HG02759 (cell line): ENCODE measurements at regions not wholly inside any gene's neighbourhood (a gene's known extent, or its start where the extent isn't known, plus 50 kb on each side); places are given as distances from the start of the nearest gene placed in this dataset.
"Not testable (repeated sequence)": the region's sequence is repeated elsewhere in the genome, so short reads cannot be mapped to it uniquely, and the experiment has no call there.

ENCODE experiments used
- ATAC-seq: cut with Tn5 transposase; IDR thresholded peaks from one replicate; pipeline ENCODE4 v1.9.1; 2021; ENCODE audit warnings: mild to moderate bottlenecking, moderate library complexity; ENCODE audit not compliant: unreplicated experiment

GRCh38 chr18:67455890-67456501 lies 60.5 kb downstream of the DSEL start:
- no peak for ATAC-seq

GRCh38 chr18:67453901-67454300 lies 62.6 kb downstream of the DSEL start:
- no peak for ATAC-seq

- no peak for ATAC-seq
Measured at GRCh38 chr18:67451960-67452359, 64.6 kb downstream of the DSEL start.

- ATAC-seq, result not testable (repeated sequence)
Measured at GRCh38 chr18:67451101-67451500, 65.4 kb downstream of the DSEL start.

GRCh38 chr18:67433971-67434370 lies 82.5 kb downstream of the DSEL start:
- no peak for ATAC-seq

- ATAC-seq, result no peak
Measured at GRCh38 chr18:67432806-67433205, 83.7 kb downstream of the DSEL start.

GRCh38 chr18:67428805-67429204 lies 87.7 kb downstream of the DSEL start:
- no peak for ATAC-seq

- no peak for ATAC-seq
Measured at GRCh38 chr18:67428158-67428557, 88.4 kb downstream of the DSEL start.

- ATAC-seq, result no peak
Measured at GRCh38 chr18:67426486-67426885, 90.0 kb downstream of the DSEL start.

GRCh38 chr18:67425672-67426071 lies 90.8 kb downstream of the DSEL start:
- no peak for ATAC-seq

- ATAC-seq, result no peak
Measured at GRCh38 chr18:67421651-67422050, 94.9 kb downstream of the DSEL start.

- peak; percentile 96 for ATAC-seq
Measured at GRCh38 chr18:67417864-67418523, 98.5 kb downstream of the DSEL start.

GRCh38 chr18:67411116-67411515 lies 105.4 kb downstream of the DSEL start:
- no peak for ATAC-seq

GRCh38 chr18:67410075-67411070 lies 106.1 kb downstream of the DSEL start:
- ATAC-seq, result no peak

- no peak for ATAC-seq
Measured at GRCh38 chr18:67408240-67408639, 108.3 kb downstream of the DSEL start.

GRCh38 chr18:67406714-67407113 lies 109.8 kb downstream of the DSEL start:
- no peak for ATAC-seq

GRCh38 chr18:67402543-67402942 lies 114.0 kb downstream of the DSEL start:
- ATAC-seq, result no peak

- no peak for ATAC-seq
Measured at GRCh38 chr18:67400502-67401117, 115.9 kb downstream of the DSEL start.

- no peak for ATAC-seq
Measured at GRCh38 chr18:67386032-67386431, 130.5 kb downstream of the DSEL start.

- no peak for ATAC-seq
Measured at GRCh38 chr18:67385455-67385854, 131.1 kb downstream of the DSEL start.

- ATAC-seq, result not testable (repeated sequence)
Measured at GRCh38 chr18:67384057-67384456, 132.5 kb downstream of the DSEL start.
